ENCODE measurements at regions not wholly inside any gene's neighbourhood (a gene's known extent, or its start where the extent isn't known, plus 50 kb on each side); places are given as distances from the start of the nearest gene placed in this dataset.

GRCh38 chr14:83764656-83765599 lies 1765.0 kb upstream of the FLRT2 start:
- H3K27ac ChIP-seq (ENCODE audit: low read length), result no peak overlapping the region
- no peaks in the 10 kb centered on the region for H3K36me3 ChIP-seq (ENCODE audit: control insufficient read depth in 2 of 2, insufficient read depth in 2 of 2, low read length in 2 of 2)
- no peaks in the 10 kb centered on the region for H3K9me3 ChIP-seq (ENCODE audit: control insufficient read depth in 2 of 2, low read length in 2 of 2)
- H3K9ac ChIP-seq (ENCODE audit: low read length in 2 of 2), result no peak overlapping the region
- no peaks in the 10 kb centered on the region for H3K4me1 ChIP-seq (ENCODE audit: control insufficient read depth, insufficient read depth, low read length)
- no peak overlapping the region for H3K4me3 ChIP-seq (ENCODE audit: low read length in 2 of 2)
- H3K27me3 ChIP-seq (ENCODE audit: control insufficient read depth in 1 of 2, insufficient read depth in 2 of 2, low read length in 2 of 2), result no peaks in the 10 kb centered on the region

DNA sequence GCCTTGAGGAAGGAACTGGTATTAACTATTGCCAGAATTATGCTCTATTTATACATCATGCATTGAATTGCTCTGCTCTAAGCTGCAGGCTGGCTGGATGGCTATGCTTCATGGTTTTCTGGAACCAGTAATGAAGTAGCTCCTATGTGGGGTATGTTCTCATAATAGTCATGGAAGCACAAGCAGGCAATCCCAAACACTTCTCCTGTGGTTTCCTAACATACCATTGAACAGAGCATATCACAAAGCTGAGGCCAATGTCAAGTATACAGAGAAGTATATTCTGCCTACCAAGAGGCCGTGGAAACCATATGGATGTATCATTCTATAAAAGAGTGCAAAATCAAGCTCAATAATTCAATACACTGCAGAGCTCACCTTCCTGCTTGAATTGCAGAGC lies 1752.4 kb upstream of the FLRT2 start:
- Histone ChIP-seq H3K9me3 (ENCODE audit: control insufficient read depth in 2 of 2, low read length in 2 of 2) (no peaks in the 10 kb centered on the region), H3K4me3 (ENCODE audit: low read length in 2 of 2) (no peak overlapping the region), H3K27ac (ENCODE audit: low read length) (no peak overlapping the region), H3K4me1 (ENCODE audit: control insufficient read depth, insufficient read depth, low read length) (no peaks in the 10 kb centered on the region), H3K27me3 (ENCODE audit: control insufficient read depth in 1 of 2, insufficient read depth in 2 of 2, low read length in 2 of 2) (no peaks in the 10 kb centered on the region), H3K36me3 (ENCODE audit: control insufficient read depth in 2 of 2, insufficient read depth in 2 of 2, low read length in 2 of 2) (no peaks in the 10 kb centered on the region), H3K9ac (ENCODE audit: low read length in 2 of 2) (no peak overlapping the region)

- Histone ChIP-seq H3K4me3 (ENCODE audit: low read length in 2 of 2) (no peak overlapping the region), H3K4me1 (ENCODE audit: control insufficient read depth, insufficient read depth, low read length) (no peaks in the 10 kb centered on the region), H3K27ac (ENCODE audit: low read length) (no peak overlapping the region), H3K9me3 (ENCODE audit: control insufficient read depth in 2 of 2, low read length in 2 of 2) (no peaks in the 10 kb centered on the region), H3K36me3 (ENCODE audit: control insufficient read depth in 2 of 2, insufficient read depth in 2 of 2, low read length in 2 of 2) (no peaks in the 10 kb centered on the region), H3K9ac (ENCODE audit: low read length in 2 of 2) (no peak overlapping the region), H3K27me3 (ENCODE audit: control insufficient read depth in 1 of 2, insufficient read depth in 2 of 2, low read length in 2 of 2) (no peaks in the 10 kb centered on the region)
These were observed 1750.7 kb upstream of the FLRT2 start for GRCh38 chr14:83779266-83779665.

DNA sequence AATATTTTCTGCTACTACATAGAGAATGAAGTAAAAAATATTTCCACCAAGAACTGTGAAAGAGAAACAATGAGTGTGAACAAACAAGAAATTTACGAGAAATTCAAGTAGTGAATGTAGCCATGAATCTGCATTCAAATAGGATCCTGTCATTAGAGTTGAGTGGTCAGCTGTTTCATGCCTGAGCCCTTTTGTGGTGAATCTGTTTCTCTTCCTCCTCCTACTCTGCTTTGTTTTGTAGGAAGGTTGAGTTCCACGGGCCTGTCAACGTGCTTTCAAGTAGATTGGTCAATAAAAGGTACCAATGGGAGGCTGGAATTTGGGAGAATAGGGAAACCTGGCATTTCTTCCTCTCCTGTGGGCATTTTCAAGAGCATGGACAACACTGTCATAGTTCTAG lies 1749.6 kb upstream of the FLRT2 start:
- H3K27ac ChIP-seq (ENCODE audit: low read length), result no peak overlapping the region
- no peaks in the 10 kb centered on the region for H3K4me1 ChIP-seq (ENCODE audit: control insufficient read depth, insufficient read depth, low read length)
- H3K4me3 ChIP-seq (ENCODE audit: low read length in 2 of 2), result no peak overlapping the region
- no peaks in the 10 kb centered on the region for H3K36me3 ChIP-seq (ENCODE audit: control insufficient read depth in 2 of 2, insufficient read depth in 2 of 2, low read length in 2 of 2)
- no peaks in the 10 kb centered on the region for H3K9me3 ChIP-seq (ENCODE audit: control insufficient read depth in 2 of 2, low read length in 2 of 2)
- no peak overlapping the region for H3K9ac ChIP-seq (ENCODE audit: low read length in 2 of 2)
- no peaks in the 10 kb centered on the region for H3K27me3 ChIP-seq (ENCODE audit: control insufficient read depth in 1 of 2, insufficient read depth in 2 of 2, low read length in 2 of 2)

DNA sequence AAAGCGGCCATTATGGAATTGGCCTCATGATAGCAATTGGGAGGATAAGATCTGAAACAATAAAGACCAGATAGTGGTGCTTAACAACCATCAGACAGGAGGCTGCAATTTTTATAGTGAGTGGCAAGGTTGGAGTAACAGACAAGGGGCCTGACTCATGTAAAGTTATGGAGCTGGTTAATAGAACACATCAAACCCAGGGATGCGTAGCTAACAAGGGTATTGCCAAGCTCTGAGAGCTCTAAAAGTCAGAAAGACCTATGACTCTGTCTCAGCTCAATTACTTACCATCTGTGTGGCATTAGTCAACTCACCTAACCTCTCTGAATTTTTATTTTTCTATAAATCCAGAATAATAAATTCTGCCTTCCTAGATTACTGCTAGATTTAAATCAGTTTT lies 1731.5 kb upstream of the FLRT2 start:
- Histone ChIP-seq H3K27me3 (ENCODE audit: control insufficient read depth in 1 of 2, insufficient read depth in 2 of 2, low read length in 2 of 2) (no peaks in the 10 kb centered on the region), H3K9me3 (ENCODE audit: control insufficient read depth in 2 of 2, low read length in 2 of 2) (no peaks in the 10 kb centered on the region), H3K36me3 (ENCODE audit: control insufficient read depth in 2 of 2, insufficient read depth in 2 of 2, low read length in 2 of 2) (no peaks in the 10 kb centered on the region), H3K27ac (ENCODE audit: low read length) (no peak overlapping the region), H3K9ac (ENCODE audit: low read length in 2 of 2) (no peak overlapping the region), H3K4me3 (ENCODE audit: low read length in 2 of 2) (no peak overlapping the region), H3K4me1 (ENCODE audit: control insufficient read depth, insufficient read depth, low read length) (no peaks in the 10 kb centered on the region)

- Histone ChIP-seq H3K9me3 (ENCODE audit: control insufficient read depth in 2 of 2, low read length in 2 of 2) (no peaks in the 10 kb centered on the region), H3K4me3 (ENCODE audit: low read length in 2 of 2) (no peak overlapping the region), H3K9ac (ENCODE audit: low read length in 2 of 2) (no peak overlapping the region), H3K27ac (ENCODE audit: low read length) (no peak overlapping the region), H3K27me3 (ENCODE audit: control insufficient read depth in 1 of 2, insufficient read depth in 2 of 2, low read length in 2 of 2) (no peaks in the 10 kb centered on the region), H3K36me3 (ENCODE audit: control insufficient read depth in 2 of 2, insufficient read depth in 2 of 2, low read length in 2 of 2) (no peaks in the 10 kb centered on the region), H3K4me1 (ENCODE audit: control insufficient read depth, insufficient read depth, low read length) (no peaks in the 10 kb centered on the region)
These were observed 1730.7 kb upstream of the FLRT2 start for GRCh38 chr14:83799233-83799632.

DNA sequence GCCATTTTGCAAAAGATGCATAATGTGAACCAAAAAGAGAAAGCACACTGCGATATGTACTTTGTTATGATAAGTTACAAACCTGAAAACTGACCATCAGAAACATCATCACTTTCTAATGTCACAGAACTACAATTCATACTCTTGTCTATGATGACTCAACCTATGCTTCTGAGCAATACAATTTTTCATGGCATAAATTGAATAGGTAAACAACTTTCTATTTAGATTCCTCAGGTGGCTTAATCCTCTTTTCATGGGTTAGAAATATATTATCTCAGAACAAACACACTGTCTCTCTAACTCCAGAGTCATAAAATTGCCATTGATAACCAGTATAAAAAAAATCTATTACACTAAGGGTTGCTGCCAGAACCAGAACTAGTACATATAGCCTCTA lies 1715.0 kb upstream of the FLRT2 start:
- H3K9me3 ChIP-seq (ENCODE audit: control insufficient read depth in 2 of 2, low read length in 2 of 2), result no peaks in the 10 kb centered on the region
- no peak overlapping the region for H3K9ac ChIP-seq (ENCODE audit: low read length in 2 of 2)
- H3K27me3 ChIP-seq (ENCODE audit: control insufficient read depth in 1 of 2, insufficient read depth in 2 of 2, low read length in 2 of 2), result no peaks in the 10 kb centered on the region
- H3K27ac ChIP-seq (ENCODE audit: low read length), result no peak overlapping the region
- H3K4me3 ChIP-seq (ENCODE audit: low read length in 2 of 2), result no peak overlapping the region
- H3K4me1 ChIP-seq (ENCODE audit: control insufficient read depth, insufficient read depth, low read length), result no peaks in the 10 kb centered on the region
- H3K36me3 ChIP-seq (ENCODE audit: control insufficient read depth in 2 of 2, insufficient read depth in 2 of 2, low read length in 2 of 2), result no peaks in the 10 kb centered on the region

DNA sequence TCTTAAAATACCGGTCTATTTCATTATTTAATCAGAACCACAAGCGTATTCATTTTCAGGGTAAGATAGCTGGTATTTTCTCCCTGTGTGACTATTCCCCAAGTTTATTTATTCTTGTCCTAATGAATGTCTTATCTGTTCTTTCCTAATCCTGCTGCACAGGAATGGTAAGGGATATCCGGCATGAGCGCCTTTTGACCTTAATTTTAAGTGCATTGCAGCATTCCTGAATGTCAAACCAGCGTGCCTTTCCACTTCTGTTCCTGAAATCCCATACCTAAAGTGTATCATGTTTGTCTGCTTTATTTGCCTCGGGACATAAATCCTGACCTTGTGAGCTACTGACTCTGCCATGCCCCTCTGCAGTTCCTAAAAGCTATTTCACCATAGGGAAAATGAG lies 1713.2 kb upstream of the FLRT2 start:
- Histone ChIP-seq H3K27ac (ENCODE audit: low read length) (no peak overlapping the region), H3K9ac (ENCODE audit: low read length in 2 of 2) (no peak overlapping the region), H3K27me3 (ENCODE audit: control insufficient read depth in 1 of 2, insufficient read depth in 2 of 2, low read length in 2 of 2) (no peaks in the 10 kb centered on the region), H3K9me3 (ENCODE audit: control insufficient read depth in 2 of 2, low read length in 2 of 2) (no peaks in the 10 kb centered on the region), H3K4me3 (ENCODE audit: low read length in 2 of 2) (no peak overlapping the region), H3K4me1 (ENCODE audit: control insufficient read depth, insufficient read depth, low read length) (no peaks in the 10 kb centered on the region), H3K36me3 (ENCODE audit: control insufficient read depth in 2 of 2, insufficient read depth in 2 of 2, low read length in 2 of 2) (no peaks in the 10 kb centered on the region)

GRCh38 chr14:83825843-83826242 lies 1704.1 kb upstream of the FLRT2 start:
- H3K4me1 ChIP-seq (ENCODE audit: control insufficient read depth, insufficient read depth, low read length), result no peaks in the 10 kb centered on the region

GRCh38 chr14:83826838-83827237 lies 1703.1 kb upstream of the FLRT2 start:
- Histone ChIP-seq H3K4me3 (ENCODE audit: low read length in 2 of 2) (no peak overlapping the region), H3K9me3 (ENCODE audit: control insufficient read depth in 2 of 2, low read length in 2 of 2) (no peaks in the 10 kb centered on the region), H3K4me1 (ENCODE audit: control insufficient read depth, insufficient read depth, low read length) (no peaks in the 10 kb centered on the region), H3K36me3 (ENCODE audit: control insufficient read depth in 2 of 2, insufficient read depth in 2 of 2, low read length in 2 of 2) (no peaks in the 10 kb centered on the region), H3K9ac (ENCODE audit: low read length in 2 of 2) (no peak overlapping the region), H3K27me3 (ENCODE audit: control insufficient read depth in 1 of 2, insufficient read depth in 2 of 2, low read length in 2 of 2) (no peaks in the 10 kb centered on the region), H3K27ac (ENCODE audit: low read length) (no peak overlapping the region)

More at GRCh38 chr14:83825843-83826242, 1704.1 kb upstream of the FLRT2 start:
- Histone ChIP-seq H3K9me3 (ENCODE audit: control insufficient read depth in 2 of 2, low read length in 2 of 2) (no peaks in the 10 kb centered on the region), H3K27me3 (ENCODE audit: control insufficient read depth in 1 of 2, insufficient read depth in 2 of 2, low read length in 2 of 2) (no peaks in the 10 kb centered on the region), H3K27ac (ENCODE audit: low read length) (no peak overlapping the region), H3K36me3 (ENCODE audit: control insufficient read depth in 2 of 2, insufficient read depth in 2 of 2, low read length in 2 of 2) (no peaks in the 10 kb centered on the region), H3K4me3 (ENCODE audit: low read length in 2 of 2) (no peak overlapping the region), H3K9ac (ENCODE audit: low read length in 2 of 2) (no peak overlapping the region)

DNA sequence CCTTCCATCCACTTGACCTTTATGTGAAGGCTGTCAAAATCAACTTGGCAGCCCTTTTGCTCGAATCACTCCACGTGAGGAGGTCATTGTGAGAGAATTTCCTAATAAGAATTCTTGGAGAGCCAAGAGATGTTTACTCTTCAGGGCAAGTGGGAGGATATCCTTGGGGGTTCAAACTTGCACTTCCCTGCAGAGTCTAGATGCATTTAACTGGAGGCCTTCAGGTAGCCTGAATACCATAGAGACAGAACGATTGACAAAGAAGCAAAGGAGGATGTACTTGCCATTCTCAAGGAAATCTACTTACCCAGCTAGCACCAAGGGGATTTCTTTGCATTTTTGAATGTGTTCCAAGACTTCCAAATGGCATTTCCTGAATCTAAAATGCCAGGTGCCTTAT lies 1702.6 kb upstream of the FLRT2 start:
- Histone ChIP-seq H3K9ac (ENCODE audit: low read length in 2 of 2) (no peak overlapping the region), H3K27me3 (ENCODE audit: control insufficient read depth in 1 of 2, insufficient read depth in 2 of 2, low read length in 2 of 2) (no peaks in the 10 kb centered on the region), H3K27ac (ENCODE audit: low read length) (no peak overlapping the region), H3K36me3 (ENCODE audit: control insufficient read depth in 2 of 2, insufficient read depth in 2 of 2, low read length in 2 of 2) (no peaks in the 10 kb centered on the region), H3K9me3 (ENCODE audit: control insufficient read depth in 2 of 2, low read length in 2 of 2) (no peaks in the 10 kb centered on the region), H3K4me1 (ENCODE audit: control insufficient read depth, insufficient read depth, low read length) (no peaks in the 10 kb centered on the region), H3K4me3 (ENCODE audit: low read length in 2 of 2) (no peak overlapping the region)
